ENCODE measurements at regions not wholly inside any gene's neighbourhood (a gene's known extent, or its start where the extent isn't known, plus 50 kb on each side); places are given as distances from the start of the nearest gene placed in this dataset. TPM values are rescaled to one million over a fixed set of nuclear protein-coding genes. Genes with fewer than 3 reads are reported as not detected.
A peak's percentile ranks its signal among the peaks of the same experiment; 100 is the strongest.
"Not testable (repeated sequence)": the region's sequence is repeated elsewhere in the genome, so short reads cannot be mapped to it uniquely, and the experiment has no call there.

- no peak for DNase-seq (ENCODE audit: low read depth)
Observed at GRCh38 chr19:57028804-57029525, 90.8 kb upstream of the USP29 start.

DNA sequence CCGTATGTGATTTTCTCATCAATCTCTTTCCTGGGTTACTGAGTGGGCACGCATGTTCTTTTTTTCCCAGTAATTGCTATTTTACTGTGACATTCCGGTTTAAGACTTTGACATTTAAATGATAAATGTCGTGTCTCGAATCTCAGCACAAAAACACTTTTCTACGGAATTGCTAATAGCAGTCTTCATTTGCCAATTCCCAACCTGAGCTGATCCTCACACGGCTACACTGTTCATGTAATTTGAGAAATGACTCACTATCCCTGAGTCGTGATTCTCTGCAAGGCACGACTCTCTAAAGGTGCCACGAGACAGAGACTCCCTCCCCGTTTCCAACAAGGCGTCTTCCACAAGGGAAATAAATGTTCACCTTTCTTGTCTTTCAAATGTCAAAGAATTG lies 88.7 kb upstream of the USP29 start:
- no peak for DNase-seq (ENCODE audit: low read depth)

DNA sequence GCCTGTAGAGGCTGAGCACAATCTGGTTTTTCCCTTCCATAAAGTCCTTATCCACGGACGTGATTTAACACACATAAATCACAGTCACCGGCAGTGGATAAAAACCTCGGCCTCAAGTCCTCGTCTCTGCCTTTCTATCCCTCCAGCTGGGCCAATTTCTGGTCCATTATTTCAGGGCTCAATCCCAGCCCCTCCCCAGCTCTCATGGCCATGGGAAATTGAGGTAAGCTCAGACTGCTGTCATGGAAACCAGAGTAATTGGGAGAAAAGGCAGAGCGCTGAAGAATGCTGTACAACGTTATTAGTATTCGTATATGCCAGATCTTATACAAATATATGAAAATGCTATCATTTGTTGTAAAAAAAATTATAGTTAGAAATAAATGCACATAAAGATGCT lies 86.2 kb upstream of the USP29 start:
- no peak for DNase-seq (ENCODE audit: low read depth)

- no peak for DNase-seq (ENCODE audit: low read depth)
Observed at GRCh38 chr19:57034544-57034943, 85.2 kb upstream of the USP29 start.

DNA sequence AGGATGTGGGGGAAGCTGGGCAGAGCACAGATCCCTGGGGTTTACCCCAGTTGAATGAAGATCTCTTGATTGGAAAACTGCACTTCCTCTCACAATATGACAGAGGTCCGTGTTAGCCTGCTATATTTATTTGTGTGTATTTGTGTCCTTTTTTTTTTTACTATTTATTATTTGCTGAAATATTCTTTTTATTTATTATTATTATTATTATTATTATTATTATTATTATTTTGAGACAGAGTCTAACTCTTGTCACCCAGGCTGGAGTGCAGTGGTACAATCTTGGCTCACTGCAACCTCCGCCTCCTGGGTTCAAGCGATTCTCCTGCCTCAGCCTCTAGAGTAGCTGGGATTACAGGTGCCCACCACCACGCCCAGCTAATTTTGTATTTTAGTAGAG lies 84.0 kb upstream of the USP29 start:
- not testable (repeated sequence) for DNase-seq (ENCODE audit: low read depth)

- no peak for DNase-seq (ENCODE audit: low read depth)
Observed at GRCh38 chr19:57037556-57037955, 82.2 kb upstream of the USP29 start.

GRCh38 chr19:57047743-57048142 lies 72.0 kb upstream of the USP29 start:
- no peak for DNase-seq (ENCODE audit: low read depth)

DNA sequence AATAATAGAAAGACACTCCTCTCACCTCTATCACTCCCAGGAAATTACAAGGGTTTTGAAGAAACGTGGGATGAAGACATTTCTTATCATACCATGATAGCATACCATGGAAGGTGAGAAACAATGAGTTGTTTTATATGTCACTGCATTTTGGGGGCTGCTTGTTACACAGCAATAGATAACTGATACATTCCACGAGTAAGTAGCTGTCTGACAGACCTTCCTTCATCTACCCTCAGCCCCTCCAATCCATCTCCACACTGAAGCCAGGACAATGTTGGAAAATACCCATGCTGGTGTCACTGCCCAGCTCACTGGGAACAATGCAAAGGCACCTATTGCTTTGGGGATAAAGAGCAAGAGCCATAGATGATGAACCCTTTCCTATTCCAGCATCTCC lies 68.9 kb upstream of the USP29 start:
- DNase-seq (ENCODE audit: low read depth): no peak

DNA sequence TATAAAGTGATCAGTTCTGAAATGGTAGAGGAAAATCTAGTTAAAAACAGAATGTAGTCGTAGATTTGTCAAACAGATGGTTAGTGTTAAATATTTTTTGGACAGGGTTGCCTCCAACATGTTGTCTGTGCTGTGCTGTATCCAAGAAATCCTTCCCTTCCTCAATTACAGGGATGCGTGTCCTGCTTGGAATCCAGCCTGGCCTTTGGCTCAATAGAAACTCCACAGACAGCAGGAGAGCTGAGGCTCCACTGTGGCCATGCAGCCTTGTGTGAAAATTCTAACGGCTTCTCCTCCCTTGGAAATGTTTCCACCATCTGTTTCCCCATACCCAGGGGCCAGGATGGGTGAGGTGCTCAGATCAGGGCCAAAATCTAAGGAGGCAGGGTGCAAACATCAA lies 67.7 kb upstream of the USP29 start:
- DNase-seq (ENCODE audit: low read depth): no peak

GRCh38 chr19:57053401-57053800 lies 66.4 kb upstream of the USP29 start:
- no peak for DNase-seq (ENCODE audit: low read depth)

- no peak for DNase-seq (ENCODE audit: low read depth)
Observed at GRCh38 chr19:57055956-57056355, 63.8 kb upstream of the USP29 start.

DNA sequence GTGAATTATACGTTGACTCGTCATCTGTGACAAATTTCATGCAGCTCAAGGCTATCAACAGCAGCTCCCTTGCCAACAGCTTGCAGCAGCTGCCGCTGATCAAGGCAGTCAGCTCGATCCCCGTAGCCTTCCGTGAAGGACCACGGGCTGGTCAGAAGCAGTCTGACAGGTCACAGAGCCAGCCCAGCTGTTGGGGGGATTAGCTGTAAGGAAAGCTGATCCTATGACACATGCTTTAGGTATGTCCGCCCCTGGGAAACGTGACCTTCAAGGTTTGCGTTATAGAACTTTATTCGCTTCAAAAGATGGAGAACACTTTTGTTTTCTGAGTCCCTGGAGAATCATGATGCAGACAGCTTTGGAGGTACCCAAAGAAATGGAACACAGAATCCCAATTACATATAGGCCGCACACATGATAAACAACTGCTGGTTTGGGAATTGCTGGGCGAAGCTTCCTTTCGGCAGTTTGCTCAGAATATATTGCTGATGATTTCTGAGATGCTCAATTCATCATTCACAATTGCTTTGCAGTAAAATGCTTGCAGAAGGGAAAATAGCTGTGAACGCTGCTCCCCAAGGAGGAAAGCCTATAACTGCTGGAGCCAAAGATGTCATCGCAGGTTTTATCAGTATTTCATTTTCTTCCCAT lies 62.6 kb upstream of the USP29 start:
- DNase-seq (ENCODE audit: low read depth): peak; percentile 26

DNA sequence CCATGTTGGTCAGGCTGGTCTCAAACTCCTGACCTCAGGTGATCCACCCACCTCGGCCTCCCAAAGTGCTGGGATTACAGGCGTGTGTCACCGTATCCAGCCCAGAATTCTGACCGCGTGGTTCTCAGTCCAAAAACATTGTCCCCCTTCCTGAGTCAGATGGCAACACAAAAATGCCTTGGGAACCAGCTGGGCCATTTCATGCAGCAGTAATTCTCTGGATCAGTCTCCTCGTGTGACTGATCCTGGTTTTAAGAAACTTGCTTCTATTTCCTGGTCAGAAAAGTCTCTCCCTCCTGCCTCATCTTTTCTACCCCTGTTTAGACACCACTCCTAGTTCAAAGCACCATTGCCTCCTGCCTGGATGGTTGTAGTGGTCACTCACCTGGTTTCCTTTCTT lies 60.9 kb upstream of the USP29 start:
- no peak for DNase-seq (ENCODE audit: low read depth)

DNA sequence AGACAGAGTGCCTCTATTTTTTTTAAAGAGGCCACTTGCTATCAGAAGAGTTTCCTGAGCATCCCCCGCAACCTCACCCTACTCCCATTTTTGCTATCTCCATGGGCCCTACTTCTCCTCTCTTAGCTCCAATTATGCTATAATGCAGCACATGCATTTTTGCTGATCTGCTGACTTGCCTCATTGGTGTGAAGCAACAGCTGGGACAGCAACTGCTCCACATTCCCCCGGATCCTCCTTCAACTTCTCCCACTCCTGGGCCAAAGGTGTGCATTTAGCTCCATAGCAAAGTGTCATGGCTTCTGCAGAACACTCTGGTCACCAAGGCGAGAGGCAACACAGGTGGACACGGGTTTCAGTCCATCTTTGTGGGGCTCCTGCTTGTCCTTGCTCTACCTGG lies 56.7 kb upstream of the USP29 start:
- DNase-seq (ENCODE audit: low read depth): no peak

- DNase-seq (ENCODE audit: low read depth): no peak
Observed at GRCh38 chr19:57067440-57067839, 52.3 kb upstream of the USP29 start.

GRCh38 chr19:57068311-57068710 lies 51.5 kb upstream of the USP29 start:
- no peak for DNase-seq (ENCODE audit: low read depth)

DNA sequence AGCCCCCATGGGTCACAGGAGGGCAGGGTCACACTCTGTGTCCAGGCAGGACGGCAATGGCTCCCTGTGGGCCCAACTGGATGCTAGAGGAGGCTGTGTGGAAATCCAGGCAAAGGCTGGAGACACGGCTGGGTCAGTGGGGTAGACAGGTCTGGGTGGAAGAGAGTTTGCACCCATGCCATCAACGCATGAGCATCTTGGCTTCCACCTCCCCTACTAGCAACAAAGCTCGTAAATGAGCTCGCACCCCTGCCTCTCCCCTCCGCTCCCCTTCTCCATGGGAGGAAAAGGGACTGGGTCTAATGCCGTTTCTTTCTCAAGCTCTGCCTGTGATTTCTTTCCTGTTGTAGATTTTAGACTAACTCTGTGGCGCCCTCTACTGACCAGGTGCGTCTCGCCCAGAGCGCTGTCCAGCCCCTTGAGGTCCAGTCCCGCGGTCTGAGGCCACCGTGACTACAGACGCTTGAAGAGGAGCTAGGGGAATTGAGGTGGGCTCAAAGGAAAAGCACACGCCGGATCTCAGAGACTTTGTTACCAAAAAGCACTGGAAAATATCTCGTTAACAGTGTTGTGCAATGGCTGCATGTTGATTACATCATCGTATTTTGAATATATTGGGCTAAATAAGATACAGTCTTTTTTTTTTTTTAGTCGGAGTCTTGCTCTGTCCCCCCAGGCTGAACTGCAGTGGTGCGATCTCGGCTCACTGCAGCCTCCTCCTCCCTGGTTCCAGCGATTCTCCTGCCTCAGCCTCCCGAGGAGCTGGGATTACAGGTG lies 50.7 kb upstream of the USP29 start:
- DNase-seq (ENCODE audit: low read depth): no peak

Small RNAs in the stretch of these regions (small RNA-seq; reads per million reads assigned to genes)
- gene AC044792.1: not detected
